Ureter (tissue), 1 donor: ENCODE measurements at regions not wholly inside any gene's neighbourhood (a gene's known extent, or its start where the extent isn't known, plus 50 kb on each side); places are given as distances from the start of the nearest gene placed in this dataset.

Experiments used
- DNase-seq: peaks from one replicate; pipeline ENCODE4 v3.0.0-alpha.2; 2020; ENCODE audit warnings: low spot score
- donor health status: DM: yes; HTN: yes; CAD: no.

- no peak for DNase-seq
Observed at GRCh38 chr13:104006625-104007075, 940.4 kb upstream of the SLC10A2 start.

- no peak for DNase-seq
Observed at GRCh38 chr13:104004572-104004971, 938.4 kb upstream of the SLC10A2 start.

GRCh38 chr13:104002216-104002615, 936.0 kb upstream of the SLC10A2 start:
- DNase-seq, result no peak

GRCh38 chr13:104001766-104002165, 935.5 kb upstream of the SLC10A2 start:
- DNase-seq, result no peak

- DNase-seq, result no peak
Observed at GRCh38 chr13:103996733-103997132, 930.5 kb upstream of the SLC10A2 start.

GRCh38 chr13:103983948-103984347, 917.7 kb upstream of the SLC10A2 start:
- DNase-seq, result no peak

- no peak for DNase-seq
Observed at GRCh38 chr13:103976371-103976770, 910.2 kb upstream of the SLC10A2 start.

GRCh38 chr13:103973740-103974139, 907.5 kb upstream of the SLC10A2 start:
- DNase-seq, result no peak

GRCh38 chr13:103969520-103970050, 903.4 kb upstream of the SLC10A2 start:
- DNase-seq, result no peak

- DNase-seq, result no peak
Observed at GRCh38 chr13:103965506-103966243, 899.5 kb upstream of the SLC10A2 start.

GRCh38 chr13:103961784-103962183, 895.6 kb upstream of the SLC10A2 start:
- no peak for DNase-seq

GRCh38 chr13:103961129-103961528, 894.9 kb upstream of the SLC10A2 start:
- DNase-seq, result no peak

GRCh38 chr13:103960001-103960400, 893.8 kb upstream of the SLC10A2 start:
- no peak for DNase-seq

GRCh38 chr13:103958691-103959090, 892.5 kb upstream of the SLC10A2 start:
- no peak for DNase-seq

GRCh38 chr13:103957939-103958338, 891.7 kb upstream of the SLC10A2 start:
- DNase-seq, result no peak

GRCh38 chr13:103953859-103954258, 887.6 kb upstream of the SLC10A2 start:
- DNase-seq, result no peak

- no peak for DNase-seq
Observed at GRCh38 chr13:103952183-103952582, 886.0 kb upstream of the SLC10A2 start.

GRCh38 chr13:103948426-103948825, 882.2 kb upstream of the SLC10A2 start:
- no peak for DNase-seq

GRCh38 chr13:103945836-103946235, 879.6 kb upstream of the SLC10A2 start:
- no peak for DNase-seq

- DNase-seq, result no peak
Observed at GRCh38 chr13:103941506-103942140, 875.4 kb upstream of the SLC10A2 start.

GRCh38 chr13:103935117-103935516, 868.9 kb upstream of the SLC10A2 start:
- no peak for DNase-seq

- DNase-seq, result no peak
Observed at GRCh38 chr13:103931885-103932284, 865.7 kb upstream of the SLC10A2 start.

GRCh38 chr13:103931331-103931845, 865.2 kb upstream of the SLC10A2 start:
- no peak for DNase-seq
